Astrocyte (in vitro differentiated cells and primary cell): ENCODE measurements at regions not wholly inside any gene's neighbourhood (a gene's known extent, or its start where the extent isn't known, plus 50 kb on each side); places are given as distances from the start of the nearest gene placed in this dataset.

ENCODE experiments used
- DNase-seq: peaks from one replicate; pipeline ENCODE4 v3.0.0-alpha.2; 2010; ENCODE audit warnings: low read depth
- FAIRE-seq: peaks from 2 replicates; lab custom pipeline; 2011; peaks lifted over from hg19 to GRCh38; lab: Jason Lieb, UNC
- H2AFZ ChIP-seq: 2 replicates; pipeline ENCODE4 v1.6.0; 2012; ENCODE audit warnings: low read depth, low read length, inconsistent platforms
- H3K27ac ChIP-seq: 2 replicates; pipeline ENCODE4 v1.5.1; 2011; ENCODE audit warnings: low read depth, low read length, inconsistent platforms
- H3K27me3 ChIP-seq: 2 replicates; pipeline ENCODE4 v1.6.0; 2011; ENCODE audit warnings: low read length, inconsistent platforms; ENCODE audit not compliant: insufficient read depth
- H3K36me3 ChIP-seq: 2 replicates; pipeline ENCODE4 v1.5.1; 2011; ENCODE audit warnings: low read length, inconsistent platforms; ENCODE audit not compliant: insufficient read depth
- H3K4me1 ChIP-seq: 2 replicates; pipeline ENCODE4 v1.5.1; 2011; ENCODE audit warnings: low read length, inconsistent platforms; ENCODE audit not compliant: insufficient read depth
- H3K4me2 ChIP-seq: 2 replicates; pipeline ENCODE4 v1.6.0; 2012; ENCODE audit warnings: low read length, inconsistent platforms
- H3K4me3 ChIP-seq: 2 replicates; pipeline ENCODE4 v1.5.1; 2011; ENCODE audit warnings: low read depth, mild to moderate bottlenecking, low read length, inconsistent platforms; ENCODE audit not compliant: insufficient read depth
- H3K79me2 ChIP-seq: 2 replicates; pipeline ENCODE4 v1.6.0; 2012; ENCODE audit warnings: mild to moderate bottlenecking, low read length, inconsistent platforms; ENCODE audit not compliant: insufficient read depth
- H3K9ac ChIP-seq: 2 replicates; pipeline ENCODE4 v1.6.0; 2012; ENCODE audit warnings: mild to moderate bottlenecking, low read length, inconsistent platforms
- H3K9me3 ChIP-seq: 2 replicates; pipeline ENCODE4 v1.5.1; 2012; ENCODE audit warnings: low read depth, mild to moderate bottlenecking, low read length, inconsistent platforms; ENCODE audit not compliant: insufficient read depth
- H4K20me1 ChIP-seq: 2 replicates; pipeline ENCODE4 v1.6.0; 2012; ENCODE audit warnings: low read length, inconsistent platforms; ENCODE audit not compliant: insufficient read depth
- H3K27ac Mint-ChIP-seq: one replicate; pipeline ENCODE4 v1.8.0; 2021; ENCODE audit warnings: mild to moderate bottlenecking, mixed read lengths; ENCODE audit not compliant: unreplicated experiment
- H3K27me3 Mint-ChIP-seq: one replicate; pipeline ENCODE4 v1.8.0; 2021; ENCODE audit warnings: low read depth, mixed read lengths; ENCODE audit not compliant: unreplicated experiment
- H3K36me3 Mint-ChIP-seq: one replicate; pipeline ENCODE4 v1.8.0; 2021; ENCODE audit warnings: low read depth, mixed read lengths; ENCODE audit not compliant: unreplicated experiment
- H3K4me1 Mint-ChIP-seq: one replicate; pipeline ENCODE4 v1.8.0; 2021; ENCODE audit warnings: low read depth, mixed read lengths; ENCODE audit not compliant: unreplicated experiment
- H3K4me3 Mint-ChIP-seq: one replicate; pipeline ENCODE4 v1.8.0; 2021; ENCODE audit warnings: mild to moderate bottlenecking, moderate library complexity, mixed read lengths; ENCODE audit not compliant: unreplicated experiment
- H3K9me3 Mint-ChIP-seq: one replicate; pipeline ENCODE4 v1.8.0; 2021; ENCODE audit warnings: mild to moderate bottlenecking, mixed read lengths; ENCODE audit not compliant: unreplicated experiment
- EZH2 ChIP-seq: IDR thresholded peaks from 2 replicates; pipeline ENCODE4 v1.6.1; 2012; ENCODE audit warnings: mild to moderate bottlenecking, low read length, inconsistent platforms; ENCODE audit not compliant: insufficient read depth
- TF ChIP-seq, protein P1 (sequence below): IDR thresholded peaks from 2 replicates; pipeline ENCODE4 v1.5.1; 2011; ENCODE audit warnings: low read depth, mild to moderate bottlenecking, inconsistent platforms, low read length, moderate library complexity; ENCODE audit not compliant: insufficient read depth

DNA sequence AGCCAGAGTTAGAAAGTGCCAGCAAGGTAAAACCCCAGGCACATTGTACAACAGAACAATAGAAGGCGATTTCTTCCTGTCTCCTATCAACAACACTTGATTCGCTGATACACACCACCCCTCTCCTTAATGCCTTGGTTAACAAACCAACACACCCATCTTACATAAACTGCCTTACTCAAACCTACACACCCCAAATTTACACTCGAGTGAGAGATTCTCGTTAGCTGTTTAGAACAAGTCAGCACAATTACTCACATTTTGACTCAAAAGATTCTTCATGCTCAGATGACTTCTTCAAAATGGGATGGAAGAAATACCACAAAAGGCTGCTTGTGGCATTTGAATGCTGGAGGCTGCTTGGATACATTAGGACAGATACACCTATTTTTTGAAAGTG is 80.0 kb upstream of the FOXQ1 start:
- peaks cover 11% of the 10 kb centered on the region for H3K9me3 Mint-ChIP-seq
- H3K4me3 ChIP-seq, result no peak overlapping the region
- H3K79me2 ChIP-seq, result no peaks in the 10 kb centered on the region
- no peak overlapping the region for H3K27ac ChIP-seq
- H3K36me3 ChIP-seq, result no peaks in the 10 kb centered on the region
- H3K36me3 Mint-ChIP-seq, result peaks cover 3% of the 10 kb centered on the region
- H3K9me3 ChIP-seq, result no peaks in the 10 kb centered on the region
- no peak overlapping the region for H3K4me2 ChIP-seq
- H3K9ac ChIP-seq, result no peak overlapping the region
- TF ChIP-seq, protein P1, sequence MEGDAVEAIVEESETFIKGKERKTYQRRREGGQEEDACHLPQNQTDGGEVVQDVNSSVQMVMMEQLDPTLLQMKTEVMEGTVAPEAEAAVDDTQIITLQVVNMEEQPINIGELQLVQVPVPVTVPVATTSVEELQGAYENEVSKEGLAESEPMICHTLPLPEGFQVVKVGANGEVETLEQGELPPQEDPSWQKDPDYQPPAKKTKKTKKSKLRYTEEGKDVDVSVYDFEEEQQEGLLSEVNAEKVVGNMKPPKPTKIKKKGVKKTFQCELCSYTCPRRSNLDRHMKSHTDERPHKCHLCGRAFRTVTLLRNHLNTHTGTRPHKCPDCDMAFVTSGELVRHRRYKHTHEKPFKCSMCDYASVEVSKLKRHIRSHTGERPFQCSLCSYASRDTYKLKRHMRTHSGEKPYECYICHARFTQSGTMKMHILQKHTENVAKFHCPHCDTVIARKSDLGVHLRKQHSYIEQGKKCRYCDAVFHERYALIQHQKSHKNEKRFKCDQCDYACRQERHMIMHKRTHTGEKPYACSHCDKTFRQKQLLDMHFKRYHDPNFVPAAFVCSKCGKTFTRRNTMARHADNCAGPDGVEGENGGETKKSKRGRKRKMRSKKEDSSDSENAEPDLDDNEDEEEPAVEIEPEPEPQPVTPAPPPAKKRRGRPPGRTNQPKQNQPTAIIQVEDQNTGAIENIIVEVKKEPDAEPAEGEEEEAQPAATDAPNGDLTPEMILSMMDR, result no peak
- TF ChIP-seq EZH2, result no peak
- H2AFZ ChIP-seq, result no peak overlapping the region
- FAIRE-seq (no peak), DNase-seq (no peak)
- H3K4me3 Mint-ChIP-seq, result no peak overlapping the region
- H3K27ac Mint-ChIP-seq, result no peak overlapping the region
- no peaks in the 10 kb centered on the region for H3K4me1 ChIP-seq
- H3K27me3 Mint-ChIP-seq, result peaks cover 62% of the 10 kb centered on the region
- H4K20me1 ChIP-seq, result no peaks in the 10 kb centered on the region
- H3K4me1 Mint-ChIP-seq, result no peaks in the 10 kb centered on the region
- H3K27me3 ChIP-seq, result peaks cover 2% of the 10 kb centered on the region

GRCh38 chr6:1230689-1231605 is 81.0 kb upstream of the FOXQ1 start:
- Histone ChIP-seq H3K27me3 (peaks cover 2% of the 10 kb centered on the region), H3K4me3 (no peak overlapping the region), H3K4me1 (no peaks in the 10 kb centered on the region), H3K27ac (no peak overlapping the region), H3K4me2 (no peak overlapping the region), H3K9me3 (no peaks in the 10 kb centered on the region), H3K36me3 (no peaks in the 10 kb centered on the region), H2AFZ (no peak overlapping the region), H4K20me1 (no peaks in the 10 kb centered on the region), H3K79me2 (no peaks in the 10 kb centered on the region), H3K9ac (no peak overlapping the region)
- peaks cover 11% of the 10 kb centered on the region for H3K9me3 Mint-ChIP-seq
- H3K36me3 Mint-ChIP-seq, result peaks cover 3% of the 10 kb centered on the region
- no peak for DNase-seq
- FAIRE-seq, result no peak
- no peaks in the 10 kb centered on the region for H3K4me1 Mint-ChIP-seq
- peaks cover 67% of the 10 kb centered on the region for H3K27me3 Mint-ChIP-seq
- no peak overlapping the region for H3K4me3 Mint-ChIP-seq
- no peak overlapping the region for H3K27ac Mint-ChIP-seq
- TF ChIP-seq EZH2, result no peak
- TF ChIP-seq, protein P1, result no peak

GRCh38 chr6:1230281-1230680 is 81.6 kb upstream of the FOXQ1 start:
- Histone ChIP-seq H3K9ac (no peak overlapping the region), H3K79me2 (no peaks in the 10 kb centered on the region), H3K36me3 (no peaks in the 10 kb centered on the region), H3K4me3 (no peak overlapping the region), H3K9me3 (no peaks in the 10 kb centered on the region), H4K20me1 (no peaks in the 10 kb centered on the region), H3K4me1 (no peaks in the 10 kb centered on the region), H2AFZ (no peak overlapping the region), H3K27ac (no peak overlapping the region), H3K27me3 (peaks cover 2% of the 10 kb centered on the region), H3K4me2 (no peak overlapping the region)
- Mint-ChIP-seq H3K36me3 (peaks cover 3% of the 10 kb centered on the region), H3K27me3 (peaks cover 67% of the 10 kb centered on the region), H3K4me3 (no peak overlapping the region), H3K9me3 (peaks cover 11% of the 10 kb centered on the region), H3K4me1 (no peaks in the 10 kb centered on the region), H3K27ac (no peak overlapping the region)
- DNase-seq, result no peak
- no peak for FAIRE-seq
- TF ChIP-seq, protein P1, result no peak
- TF ChIP-seq EZH2, result no peak
